ENCODE measurements at regions not wholly inside any gene's neighbourhood (a gene's known extent, or its start where the extent isn't known, plus 50 kb on each side); places are given as distances from the start of the nearest gene placed in this dataset.

DNA sequence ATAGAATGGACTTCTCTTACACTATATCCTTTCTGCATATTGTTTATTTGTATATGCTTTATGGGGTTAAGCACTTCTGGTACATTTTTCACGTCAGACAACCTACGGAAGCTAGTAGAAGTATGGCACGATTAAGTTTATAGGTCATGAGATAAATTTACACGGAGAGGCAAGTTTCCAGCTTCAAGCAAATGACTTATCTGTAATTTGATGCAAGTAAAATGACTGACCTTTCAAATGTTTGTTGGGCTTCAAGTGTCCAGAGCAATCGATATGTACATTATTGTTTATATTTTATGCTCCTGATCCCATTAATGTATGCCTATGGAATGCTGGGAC is 97.5 kb upstream of the EFEMP1 start (continued):
- TF ChIP-seq, protein P1, sequence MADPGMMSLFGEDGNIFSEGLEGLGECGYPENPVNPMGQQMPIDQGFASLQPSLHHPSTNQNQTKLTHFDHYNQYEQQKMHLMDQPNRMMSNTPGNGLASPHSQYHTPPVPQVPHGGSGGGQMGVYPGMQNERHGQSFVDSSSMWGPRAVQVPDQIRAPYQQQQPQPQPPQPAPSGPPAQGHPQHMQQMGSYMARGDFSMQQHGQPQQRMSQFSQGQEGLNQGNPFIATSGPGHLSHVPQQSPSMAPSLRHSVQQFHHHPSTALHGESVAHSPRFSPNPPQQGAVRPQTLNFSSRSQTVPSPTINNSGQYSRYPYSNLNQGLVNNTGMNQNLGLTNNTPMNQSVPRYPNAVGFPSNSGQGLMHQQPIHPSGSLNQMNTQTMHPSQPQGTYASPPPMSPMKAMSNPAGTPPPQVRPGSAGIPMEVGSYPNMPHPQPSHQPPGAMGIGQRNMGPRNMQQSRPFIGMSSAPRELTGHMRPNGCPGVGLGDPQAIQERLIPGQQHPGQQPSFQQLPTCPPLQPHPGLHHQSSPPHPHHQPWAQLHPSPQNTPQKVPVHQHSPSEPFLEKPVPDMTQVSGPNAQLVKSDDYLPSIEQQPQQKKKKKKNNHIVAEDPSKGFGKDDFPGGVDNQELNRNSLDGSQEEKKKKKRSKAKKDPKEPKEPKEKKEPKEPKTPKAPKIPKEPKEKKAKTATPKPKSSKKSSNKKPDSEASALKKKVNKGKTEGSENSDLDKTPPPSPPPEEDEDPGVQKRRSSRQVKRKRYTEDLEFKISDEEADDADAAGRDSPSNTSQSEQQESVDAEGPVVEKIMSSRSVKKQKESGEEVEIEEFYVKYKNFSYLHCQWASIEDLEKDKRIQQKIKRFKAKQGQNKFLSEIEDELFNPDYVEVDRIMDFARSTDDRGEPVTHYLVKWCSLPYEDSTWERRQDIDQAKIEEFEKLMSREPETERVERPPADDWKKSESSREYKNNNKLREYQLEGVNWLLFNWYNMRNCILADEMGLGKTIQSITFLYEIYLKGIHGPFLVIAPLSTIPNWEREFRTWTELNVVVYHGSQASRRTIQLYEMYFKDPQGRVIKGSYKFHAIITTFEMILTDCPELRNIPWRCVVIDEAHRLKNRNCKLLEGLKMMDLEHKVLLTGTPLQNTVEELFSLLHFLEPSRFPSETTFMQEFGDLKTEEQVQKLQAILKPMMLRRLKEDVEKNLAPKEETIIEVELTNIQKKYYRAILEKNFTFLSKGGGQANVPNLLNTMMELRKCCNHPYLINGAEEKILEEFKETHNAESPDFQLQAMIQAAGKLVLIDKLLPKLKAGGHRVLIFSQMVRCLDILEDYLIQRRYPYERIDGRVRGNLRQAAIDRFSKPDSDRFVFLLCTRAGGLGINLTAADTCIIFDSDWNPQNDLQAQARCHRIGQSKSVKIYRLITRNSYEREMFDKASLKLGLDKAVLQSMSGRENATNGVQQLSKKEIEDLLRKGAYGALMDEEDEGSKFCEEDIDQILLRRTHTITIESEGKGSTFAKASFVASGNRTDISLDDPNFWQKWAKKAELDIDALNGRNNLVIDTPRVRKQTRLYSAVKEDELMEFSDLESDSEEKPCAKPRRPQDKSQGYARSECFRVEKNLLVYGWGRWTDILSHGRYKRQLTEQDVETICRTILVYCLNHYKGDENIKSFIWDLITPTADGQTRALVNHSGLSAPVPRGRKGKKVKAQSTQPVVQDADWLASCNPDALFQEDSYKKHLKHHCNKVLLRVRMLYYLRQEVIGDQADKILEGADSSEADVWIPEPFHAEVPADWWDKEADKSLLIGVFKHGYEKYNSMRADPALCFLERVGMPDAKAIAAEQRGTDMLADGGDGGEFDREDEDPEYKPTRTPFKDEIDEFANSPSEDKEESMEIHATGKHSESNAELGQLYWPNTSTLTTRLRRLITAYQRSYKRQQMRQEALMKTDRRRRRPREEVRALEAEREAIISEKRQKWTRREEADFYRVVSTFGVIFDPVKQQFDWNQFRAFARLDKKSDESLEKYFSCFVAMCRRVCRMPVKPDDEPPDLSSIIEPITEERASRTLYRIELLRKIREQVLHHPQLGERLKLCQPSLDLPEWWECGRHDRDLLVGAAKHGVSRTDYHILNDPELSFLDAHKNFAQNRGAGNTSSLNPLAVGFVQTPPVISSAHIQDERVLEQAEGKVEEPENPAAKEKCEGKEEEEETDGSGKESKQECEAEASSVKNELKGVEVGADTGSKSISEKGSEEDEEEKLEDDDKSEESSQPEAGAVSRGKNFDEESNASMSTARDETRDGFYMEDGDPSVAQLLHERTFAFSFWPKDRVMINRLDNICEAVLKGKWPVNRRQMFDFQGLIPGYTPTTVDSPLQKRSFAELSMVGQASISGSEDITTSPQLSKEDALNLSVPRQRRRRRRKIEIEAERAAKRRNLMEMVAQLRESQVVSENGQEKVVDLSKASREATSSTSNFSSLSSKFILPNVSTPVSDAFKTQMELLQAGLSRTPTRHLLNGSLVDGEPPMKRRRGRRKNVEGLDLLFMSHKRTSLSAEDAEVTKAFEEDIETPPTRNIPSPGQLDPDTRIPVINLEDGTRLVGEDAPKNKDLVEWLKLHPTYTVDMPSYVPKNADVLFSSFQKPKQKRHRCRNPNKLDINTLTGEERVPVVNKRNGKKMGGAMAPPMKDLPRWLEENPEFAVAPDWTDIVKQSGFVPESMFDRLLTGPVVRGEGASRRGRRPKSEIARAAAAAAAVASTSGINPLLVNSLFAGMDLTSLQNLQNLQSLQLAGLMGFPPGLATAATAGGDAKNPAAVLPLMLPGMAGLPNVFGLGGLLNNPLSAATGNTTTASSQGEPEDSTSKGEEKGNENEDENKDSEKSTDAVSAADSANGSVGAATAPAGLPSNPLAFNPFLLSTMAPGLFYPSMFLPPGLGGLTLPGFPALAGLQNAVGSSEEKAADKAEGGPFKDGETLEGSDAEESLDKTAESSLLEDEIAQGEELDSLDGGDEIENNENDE (IDR thresholded peaks at IDR 0.05; ENCODE audit: insufficient replicate concordance, low read length) = no peak
- TF ChIP-seq EP300 (IDR thresholded peaks at IDR 0.05; ENCODE audit: borderline replicate concordance in 1 of 2, low read depth in 2 of 2, low read length in 2 of 2) (no peak), MAFK (IDR thresholded peaks at IDR 0.05; ENCODE audit: low read depth, low read length) (no peak), HDAC2 (IDR thresholded peaks at IDR 0.05; ENCODE audit: borderline replicate concordance in 1 of 2, low read depth in 2 of 2, low read length in 2 of 2) (no peak), SP1 (IDR thresholded peaks at IDR 0.05; ENCODE audit: low read depth, low read length) (no peak), TAF1 (IDR thresholded peaks at IDR 0.05; ENCODE audit: low read depth, low read length) (no peak), GABPA (IDR thresholded peaks at IDR 0.05; ENCODE audit: borderline replicate concordance, insufficient read depth, low read length) (no peak), CHD1 (IDR thresholded peaks at IDR 0.05; ENCODE audit: low read depth, low read length) (no peak), ZNF274 (IDR thresholded peaks at IDR 0.05; ENCODE audit: borderline replicate concordance, extremely low read depth, low read length) (no peak), CHD2 (IDR thresholded peaks at IDR 0.05; ENCODE audit: low read length) (no peak), TBP (IDR thresholded peaks at IDR 0.05; ENCODE audit: low read depth, low read length) (no peak), BRCA1 (IDR thresholded peaks at IDR 0.05; ENCODE audit: low read depth, low read length) (no peak)

Measured in H1 (cell line).